ENCODE measurements at regions not wholly inside any gene's neighbourhood (a gene's known extent, or its start where the extent isn't known, plus 50 kb on each side); places are given as distances from the start of the nearest gene placed in this dataset.

- Mint-ChIP-seq H3K4me1 (peaks cover 12% of the 10 kb centered on the region), H3K9me3 (no peaks in the 10 kb centered on the region), H3K27me3 (no peaks in the 10 kb centered on the region), H3K4me3 (peak overlapping the region in 1 of 2 donors; percentile 39), H3K27ac (peak overlapping the region in 1 of 2 donors; percentile 82)
- peak in 1 of 2 donors; percentile 19 for DNase-seq
- ATAC-seq: peak; percentile 96
Measured at GRCh38 chr4:120636120-120636630, 286.4 kb downstream of the PRDM5 start.

GRCh38 chr4:120633810-120634209 is 288.7 kb downstream of the PRDM5 start:
- no peaks in the 10 kb centered on the region for H3K9me3 Mint-ChIP-seq
- DNase-seq (no peak), ATAC-seq (no peak)
- H3K4me3 Mint-ChIP-seq: no peak overlapping the region
- H3K4me1 Mint-ChIP-seq: peaks cover 12% of the 10 kb centered on the region
- H3K27ac Mint-ChIP-seq: no peak overlapping the region
- H3K27me3 Mint-ChIP-seq: no peaks in the 10 kb centered on the region

- Mint-ChIP-seq H3K27ac (no peak overlapping the region), H3K27me3 (no peaks in the 10 kb centered on the region), H3K4me1 (no peaks in the 10 kb centered on the region), H3K4me3 (no peak overlapping the region), H3K9me3 (peaks cover 0 to 8% of the 10 kb centered on the region in 2 donors)
- DNase-seq: no peak
- ATAC-seq: no peak
Measured at GRCh38 chr4:120630427-120630826, 292.1 kb downstream of the PRDM5 start.

- Mint-ChIP-seq H3K27me3 (no peaks in the 10 kb centered on the region), H3K27ac (no peak overlapping the region), H3K4me3 (no peak overlapping the region), H3K9me3 (peaks cover 0 to 8% of the 10 kb centered on the region in 2 donors), H3K4me1 (no peaks in the 10 kb centered on the region)
- DNase-seq (no peak), ATAC-seq (no peak)
Measured at GRCh38 chr4:120629546-120630108, 292.9 kb downstream of the PRDM5 start.

- no peak overlapping the region for H3K27ac Mint-ChIP-seq
Measured at GRCh38 chr4:120622601-120623000, 299.9 kb downstream of the PRDM5 start.

GRCh38 chr4:120617171-120617570 is 305.4 kb downstream of the PRDM5 start:
- no peaks in the 10 kb centered on the region for H3K27me3 Mint-ChIP-seq
- H3K27ac Mint-ChIP-seq: no peak overlapping the region
- H3K9me3 Mint-ChIP-seq: no peaks in the 10 kb centered on the region
- DNase-seq (no peak), ATAC-seq (no peak)
- no peaks in the 10 kb centered on the region for H3K4me1 Mint-ChIP-seq
- no peak overlapping the region for H3K4me3 Mint-ChIP-seq

More at GRCh38 chr4:120622601-120623000, 299.9 kb downstream of the PRDM5 start:
- ATAC-seq: no peak
- DNase-seq: no peak
- no peaks in the 10 kb centered on the region for H3K4me1 Mint-ChIP-seq
- peaks cover 0 to 8% of the 10 kb centered on the region in 2 donors for H3K9me3 Mint-ChIP-seq
- peaks cover 10% of the 10 kb centered on the region for H3K27me3 Mint-ChIP-seq
- H3K4me3 Mint-ChIP-seq: no peak overlapping the region

GRCh38 chr4:120616041-120616440 is 306.5 kb downstream of the PRDM5 start:
- DNase-seq (no peak), ATAC-seq (no peak)
- Mint-ChIP-seq H3K9me3 (no peaks in the 10 kb centered on the region), H3K4me1 (no peaks in the 10 kb centered on the region), H3K27me3 (no peaks in the 10 kb centered on the region), H3K4me3 (no peak overlapping the region), H3K27ac (no peak overlapping the region)

- Mint-ChIP-seq H3K27me3 (no peaks in the 10 kb centered on the region), H3K27ac (no peak overlapping the region), H3K9me3 (no peaks in the 10 kb centered on the region), H3K4me3 (no peak overlapping the region), H3K4me1 (no peaks in the 10 kb centered on the region)
- DNase-seq (no peak), ATAC-seq (no peak)
Measured at GRCh38 chr4:120613778-120614177, 308.7 kb downstream of the PRDM5 start.

- Mint-ChIP-seq H3K4me1 (no peaks in the 10 kb centered on the region), H3K27me3 (no peaks in the 10 kb centered on the region), H3K9me3 (peaks cover 0 to 7% of the 10 kb centered on the region in 2 donors), H3K4me3 (no peak overlapping the region), H3K27ac (no peak overlapping the region)
- DNase-seq (no peak), ATAC-seq (no peak)
Measured at GRCh38 chr4:120611092-120611491, 311.4 kb downstream of the PRDM5 start.

- peaks cover 7% of the 10 kb centered on the region for H3K27me3 Mint-ChIP-seq
- no peak for DNase-seq
- no peaks in the 10 kb centered on the region for H3K9me3 Mint-ChIP-seq
- H3K4me1 Mint-ChIP-seq: no peaks in the 10 kb centered on the region
- no peak overlapping the region for H3K4me3 Mint-ChIP-seq
- H3K27ac Mint-ChIP-seq: no peak overlapping the region
- ATAC-seq: no peak
Measured at GRCh38 chr4:120591038-120591437, 331.5 kb downstream of the PRDM5 start.

- ATAC-seq (no peak), DNase-seq (no peak)
- H3K4me1 Mint-ChIP-seq: no peaks in the 10 kb centered on the region
- H3K27ac Mint-ChIP-seq: no peak overlapping the region
- no peak overlapping the region for H3K4me3 Mint-ChIP-seq
- peaks cover 0 to 6% of the 10 kb centered on the region in 2 donors for H3K9me3 Mint-ChIP-seq
- H3K27me3 Mint-ChIP-seq: peaks cover 7% of the 10 kb centered on the region
Measured at GRCh38 chr4:120589787-120590186, 332.7 kb downstream of the PRDM5 start.

GRCh38 chr4:120568731-120569130 is 353.8 kb downstream of the PRDM5 start:
- no peak for DNase-seq
- Mint-ChIP-seq H3K4me3 (no peak overlapping the region), H3K9me3 (no peaks in the 10 kb centered on the region), H3K27me3 (no peaks in the 10 kb centered on the region), H3K4me1 (no peaks in the 10 kb centered on the region), H3K27ac (no peak overlapping the region)
- no peak for ATAC-seq

GRCh38 chr4:120561648-120562047 is 360.9 kb downstream of the PRDM5 start:
- DNase-seq (no peak), ATAC-seq (no peak)
- H3K27me3 Mint-ChIP-seq: no peaks in the 10 kb centered on the region
- H3K27ac Mint-ChIP-seq: no peak overlapping the region
- no peak overlapping the region for H3K4me3 Mint-ChIP-seq
- peaks cover 16 to 25% of the 10 kb centered on the region in 2 donors for H3K9me3 Mint-ChIP-seq
- H3K4me1 Mint-ChIP-seq: no peaks in the 10 kb centered on the region

GRCh38 chr4:120557372-120557771 is 365.2 kb downstream of the PRDM5 start:
- no peaks in the 10 kb centered on the region for H3K27me3 Mint-ChIP-seq
- no peak for DNase-seq

GRCh38 chr4:120555058-120555457 is 367.5 kb downstream of the PRDM5 start:
- ATAC-seq (no peak), DNase-seq (no peak)
- Mint-ChIP-seq H3K9me3 (no peaks in the 10 kb centered on the region), H3K4me1 (no peaks in the 10 kb centered on the region), H3K27ac (no peak overlapping the region), H3K27me3 (no peaks in the 10 kb centered on the region), H3K4me3 (no peak overlapping the region)

More at GRCh38 chr4:120557372-120557771, 365.2 kb downstream of the PRDM5 start:
- no peak overlapping the region for H3K4me3 Mint-ChIP-seq
- H3K4me1 Mint-ChIP-seq: no peaks in the 10 kb centered on the region
- H3K27ac Mint-ChIP-seq: no peak overlapping the region
- H3K9me3 Mint-ChIP-seq: peaks cover 12 to 16% of the 10 kb centered on the region in 2 donors
- no peak for ATAC-seq

- DNase-seq: no peak
- Mint-ChIP-seq H3K9me3 (no peaks in the 10 kb centered on the region), H3K27me3 (no peaks in the 10 kb centered on the region), H3K27ac (no peak overlapping the region), H3K4me3 (no peak overlapping the region), H3K4me1 (no peaks in the 10 kb centered on the region)
- ATAC-seq: no peak
Measured at GRCh38 chr4:120554086-120554485, 368.4 kb downstream of the PRDM5 start.
